ENCODE measurements at regions not wholly inside any gene's neighbourhood (a gene's known extent, or its start where the extent isn't known, plus 50 kb on each side); places are given as distances from the start of the nearest gene placed in this dataset.

GRCh38 chr3:120544361-120544760, 51.8 kb upstream of the NDUFB4 start:
- intact Hi-C loops (cut with micrococcal nuclease), result no loop called here
- DNase-seq (ENCODE audit: low spot score), result no peak
- Mint-ChIP-seq H3K27me3 (ENCODE audit: low read depth) (no peaks in the 10 kb centered on the region), H3K27ac (no peak overlapping the region), H3K4me3 (ENCODE audit: low read depth) (no peak overlapping the region), H3K9me3 (peaks cover 32% of the 10 kb centered on the region), H3K36me3 (ENCODE audit: low read depth) (no peaks in the 10 kb centered on the region), H3K4me1 (ENCODE audit: low read depth) (no peaks in the 10 kb centered on the region)

DNA sequence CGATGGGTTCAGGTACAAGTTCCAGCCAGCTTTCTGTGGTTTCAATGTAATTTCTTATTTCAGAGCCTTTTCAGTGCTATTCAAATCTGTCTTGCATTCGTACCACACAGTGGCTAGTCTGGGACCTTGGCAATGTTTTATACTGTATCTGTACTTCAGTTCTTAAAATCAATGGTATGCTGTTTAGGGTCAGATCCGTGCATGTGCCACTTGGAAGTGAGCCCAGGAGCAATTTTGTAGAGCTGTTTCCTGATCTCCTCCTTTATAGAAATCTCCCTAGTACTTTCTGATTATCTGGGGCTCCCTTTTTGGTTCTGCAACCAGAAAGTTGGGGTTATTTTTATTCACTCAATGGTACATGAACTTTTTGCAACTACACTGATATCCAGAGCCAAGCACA, 59.5 kb upstream of the NDUFB4 start:
- intact Hi-C loops (cut with micrococcal nuclease), result no loop called here
- no peak for DNase-seq (ENCODE audit: low spot score)
- Mint-ChIP-seq H3K36me3 (ENCODE audit: low read depth) (no peaks in the 10 kb centered on the region), H3K4me1 (ENCODE audit: low read depth) (no peaks in the 10 kb centered on the region), H3K9me3 (peaks cover 21% of the 10 kb centered on the region), H3K4me3 (ENCODE audit: low read depth) (no peak overlapping the region), H3K27ac (no peak overlapping the region), H3K27me3 (ENCODE audit: low read depth) (peaks cover 7% of the 10 kb centered on the region)

- H3K27ac Mint-ChIP-seq, result no peak overlapping the region
- H3K4me1 Mint-ChIP-seq (ENCODE audit: low read depth), result no peaks in the 10 kb centered on the region
- peaks cover 7% of the 10 kb centered on the region for H3K27me3 Mint-ChIP-seq (ENCODE audit: low read depth)
- DNase-seq (ENCODE audit: low spot score), result no peak
- no peak overlapping the region for H3K4me3 Mint-ChIP-seq (ENCODE audit: low read depth)
- H3K36me3 Mint-ChIP-seq (ENCODE audit: low read depth), result no peaks in the 10 kb centered on the region
- intact Hi-C loops (cut with micrococcal nuclease), result no loop called here
- no peaks in the 10 kb centered on the region for H3K9me3 Mint-ChIP-seq
These were observed 63.2 kb upstream of the NDUFB4 start for GRCh38 chr3:120532969-120533368.

- DNase-seq (ENCODE audit: low spot score), result no peak
- H3K27me3 Mint-ChIP-seq (ENCODE audit: low read depth), result peaks cover 4% of the 10 kb centered on the region
- no peaks in the 10 kb centered on the region for H3K9me3 Mint-ChIP-seq
- no peak overlapping the region for H3K27ac Mint-ChIP-seq
- no peak overlapping the region for H3K4me3 Mint-ChIP-seq (ENCODE audit: low read depth)
- intact Hi-C loops (cut with micrococcal nuclease), result no loop called here
- H3K36me3 Mint-ChIP-seq (ENCODE audit: low read depth), result no peaks in the 10 kb centered on the region
- peaks cover 5% of the 10 kb centered on the region for H3K4me1 Mint-ChIP-seq (ENCODE audit: low read depth)
These were observed 68.0 kb upstream of the NDUFB4 start for GRCh38 chr3:120528163-120528562.

DNA sequence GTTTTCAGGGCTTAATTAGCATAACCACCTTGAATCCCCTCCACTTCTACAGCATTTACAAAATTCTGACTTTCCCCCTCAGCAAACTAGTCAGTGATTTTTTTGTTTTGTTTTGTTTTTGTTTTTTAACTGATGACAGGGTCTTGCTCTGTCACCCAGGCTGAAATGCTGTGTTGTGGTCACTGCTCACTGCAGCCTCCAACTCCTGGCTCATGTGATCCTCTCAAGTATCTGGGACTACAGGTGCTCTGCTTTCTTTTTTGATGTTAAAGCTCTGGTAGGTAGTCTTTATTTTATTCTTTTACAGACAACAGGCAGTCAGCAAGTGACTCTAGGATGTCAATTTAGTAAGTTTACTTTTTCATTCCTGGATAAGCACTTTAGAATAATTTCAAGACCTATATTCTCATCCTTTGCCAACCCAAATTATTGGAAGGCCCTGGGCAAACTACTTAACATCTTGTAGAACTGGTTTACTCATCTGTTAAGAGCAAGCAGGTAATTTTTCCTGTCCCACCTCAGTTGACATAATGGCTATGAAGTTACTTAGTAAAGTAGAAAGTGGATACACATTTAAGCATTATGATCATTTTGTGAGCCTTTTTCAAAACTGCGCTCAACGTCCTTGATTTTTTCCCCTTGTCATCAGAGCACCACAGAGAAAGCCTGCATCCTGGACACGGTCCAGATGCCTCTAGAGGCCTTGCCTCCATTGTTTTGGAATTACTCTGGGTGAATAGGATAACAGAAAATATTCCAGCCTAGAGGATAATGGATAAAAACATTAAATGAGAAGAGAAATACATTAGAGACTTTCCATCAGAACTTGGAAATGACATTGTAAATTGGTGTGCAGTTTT, 69.9 kb upstream of the NDUFB4 start:
- Mint-ChIP-seq H3K36me3 (ENCODE audit: low read depth) (no peaks in the 10 kb centered on the region), H3K9me3 (no peaks in the 10 kb centered on the region), H3K4me1 (ENCODE audit: low read depth) (peaks cover 5% of the 10 kb centered on the region), H3K27ac (no peak overlapping the region), H3K4me3 (ENCODE audit: low read depth) (no peak overlapping the region), H3K27me3 (ENCODE audit: low read depth) (no peaks in the 10 kb centered on the region)
- intact Hi-C loops (cut with micrococcal nuclease), result no loop called here
- no peak for DNase-seq (ENCODE audit: low spot score)

- Mint-ChIP-seq H3K27ac (peak overlapping the region; percentile 9), H3K4me3 (ENCODE audit: low read depth) (no peak overlapping the region)
- intact Hi-C loops (cut with micrococcal nuclease), result no loop called here
These were observed 71.8 kb upstream of the NDUFB4 start for GRCh38 chr3:120524171-120524923.

DNA sequence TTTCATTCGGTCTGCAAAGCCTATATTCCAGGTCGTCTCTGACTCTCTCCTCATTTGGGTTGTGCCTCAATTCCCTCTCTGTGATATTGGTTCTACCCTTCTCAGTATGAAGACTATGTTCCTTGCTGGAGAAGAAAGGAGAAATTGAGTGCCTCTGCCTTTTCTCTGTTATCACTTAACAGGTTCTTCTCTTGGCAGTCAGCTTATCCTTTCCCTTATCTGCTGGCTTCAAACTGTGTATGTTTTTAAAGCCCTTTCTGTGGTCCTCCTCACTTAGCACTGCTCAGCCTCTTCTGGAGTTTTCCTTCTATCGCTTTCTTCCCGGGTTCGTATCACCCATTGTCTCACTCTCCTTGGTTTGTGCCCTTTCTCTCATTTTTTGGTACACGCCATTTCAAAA, 65.3 kb upstream of the FSTL1 start:
- DNase-seq (ENCODE audit: low spot score), result no peak
- intact Hi-C loops (cut with micrococcal nuclease), result no loop called here
- H3K27ac Mint-ChIP-seq, result no peak overlapping the region
- no peaks in the 10 kb centered on the region for H3K36me3 Mint-ChIP-seq (ENCODE audit: low read depth)
- H3K9me3 Mint-ChIP-seq, result no peaks in the 10 kb centered on the region
- H3K4me1 Mint-ChIP-seq (ENCODE audit: low read depth), result no peaks in the 10 kb centered on the region
- no peak overlapping the region for H3K4me3 Mint-ChIP-seq (ENCODE audit: low read depth)
- no peaks in the 10 kb centered on the region for H3K27me3 Mint-ChIP-seq (ENCODE audit: low read depth)

More at GRCh38 chr3:120524171-120524923, 71.8 kb upstream of the NDUFB4 start:
- Mint-ChIP-seq H3K9me3 (no peaks in the 10 kb centered on the region), H3K36me3 (ENCODE audit: low read depth) (no peaks in the 10 kb centered on the region), H3K27me3 (ENCODE audit: low read depth) (no peaks in the 10 kb centered on the region), H3K4me1 (ENCODE audit: low read depth) (peaks cover 5% of the 10 kb centered on the region)
- DNase-seq (ENCODE audit: low spot score), result no peak

DNA sequence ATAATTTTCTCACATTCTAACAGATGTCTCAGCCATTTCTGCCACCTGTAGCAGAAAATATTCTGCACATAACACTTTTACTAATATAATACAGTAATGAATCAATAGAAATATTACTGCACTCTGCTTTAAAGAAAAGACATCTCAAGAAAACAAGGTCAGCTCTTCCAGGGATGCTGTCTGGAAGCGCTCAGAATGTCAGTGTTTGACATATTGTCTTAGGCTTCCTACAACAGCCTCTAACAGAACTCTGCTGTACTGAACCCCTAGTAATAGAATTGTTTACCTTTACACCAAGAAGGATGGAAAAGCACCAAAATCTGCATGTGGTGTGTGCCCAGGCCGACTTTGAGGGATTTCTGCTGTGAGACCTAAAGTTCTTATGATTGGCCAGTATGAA, 61.9 kb upstream of the FSTL1 start:
- DNase-seq (ENCODE audit: low spot score), result no peak
- intact Hi-C loops (cut with micrococcal nuclease), result no loop called here
- Mint-ChIP-seq H3K27ac (no peak overlapping the region), H3K4me3 (ENCODE audit: low read depth) (no peak overlapping the region), H3K27me3 (ENCODE audit: low read depth) (no peaks in the 10 kb centered on the region), H3K36me3 (ENCODE audit: low read depth) (no peaks in the 10 kb centered on the region), H3K4me1 (ENCODE audit: low read depth) (no peaks in the 10 kb centered on the region), H3K9me3 (peaks cover 4% of the 10 kb centered on the region)

DNA sequence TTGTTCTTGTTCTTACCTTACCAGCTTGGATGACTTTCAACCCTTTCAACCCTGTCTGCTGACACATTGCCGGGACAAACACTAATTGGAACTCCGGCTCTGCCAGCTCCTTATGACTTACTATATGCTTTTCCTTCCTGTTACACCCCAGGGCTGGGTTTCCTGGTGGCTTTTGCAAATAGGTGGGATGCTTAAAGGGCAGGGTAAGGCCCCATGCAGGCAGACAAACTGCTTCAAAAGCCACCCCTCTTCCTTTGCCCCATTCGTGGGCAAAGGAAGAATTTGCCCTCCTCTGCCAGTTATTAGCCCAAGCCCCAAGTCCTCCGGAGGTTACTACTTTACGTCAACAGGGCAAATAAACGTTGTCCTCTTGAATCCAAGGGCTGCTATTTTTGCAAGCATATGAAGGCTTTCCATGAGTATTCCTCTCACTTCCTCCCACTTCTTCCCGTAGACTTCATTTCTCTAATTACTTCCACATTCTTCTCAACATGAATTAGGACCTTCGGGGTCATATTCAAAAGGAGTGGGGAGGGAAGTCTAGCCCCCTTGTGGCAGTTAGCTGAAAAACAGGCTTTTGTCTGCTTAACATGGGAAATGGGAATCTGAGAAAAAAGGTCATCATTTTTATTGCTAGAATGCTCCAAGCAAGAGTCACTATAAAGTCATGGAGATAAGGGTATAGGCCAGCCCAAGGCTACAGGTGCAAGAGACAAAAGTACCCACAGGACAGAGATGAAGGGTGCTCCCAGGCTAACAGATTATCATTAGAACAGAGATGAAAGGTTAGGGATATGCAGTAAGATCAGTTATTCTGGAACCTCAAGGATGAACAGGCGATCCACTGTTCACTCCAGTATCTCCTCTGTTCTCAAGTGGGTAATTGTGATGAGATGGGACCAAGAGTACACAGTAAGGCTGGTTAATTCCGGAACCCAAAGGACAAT, 56.3 kb upstream of the FSTL1 start:
- Mint-ChIP-seq H3K4me3 (ENCODE audit: low read depth) (no peak overlapping the region), H3K36me3 (ENCODE audit: low read depth) (no peaks in the 10 kb centered on the region), H3K9me3 (peaks cover 4% of the 10 kb centered on the region), H3K27me3 (ENCODE audit: low read depth) (peaks cover 1% of the 10 kb centered on the region), H3K4me1 (ENCODE audit: low read depth) (no peaks in the 10 kb centered on the region), H3K27ac (no peak overlapping the region)
- no peak for DNase-seq (ENCODE audit: low spot score)
- intact Hi-C loops (cut with micrococcal nuclease), result no loop called here

- Mint-ChIP-seq H3K4me1 (ENCODE audit: low read depth) (no peaks in the 10 kb centered on the region), H3K27ac (no peak overlapping the region), H3K36me3 (ENCODE audit: low read depth) (no peaks in the 10 kb centered on the region), H3K27me3 (ENCODE audit: low read depth) (peaks cover 2% of the 10 kb centered on the region), H3K9me3 (peaks cover 4% of the 10 kb centered on the region), H3K4me3 (ENCODE audit: low read depth) (no peak overlapping the region)
- no peak for DNase-seq (ENCODE audit: low spot score)
- intact Hi-C loops (cut with micrococcal nuclease), result no loop called here
These were observed 55.5 kb upstream of the FSTL1 start for GRCh38 chr3:120506076-120506827.

DNA sequence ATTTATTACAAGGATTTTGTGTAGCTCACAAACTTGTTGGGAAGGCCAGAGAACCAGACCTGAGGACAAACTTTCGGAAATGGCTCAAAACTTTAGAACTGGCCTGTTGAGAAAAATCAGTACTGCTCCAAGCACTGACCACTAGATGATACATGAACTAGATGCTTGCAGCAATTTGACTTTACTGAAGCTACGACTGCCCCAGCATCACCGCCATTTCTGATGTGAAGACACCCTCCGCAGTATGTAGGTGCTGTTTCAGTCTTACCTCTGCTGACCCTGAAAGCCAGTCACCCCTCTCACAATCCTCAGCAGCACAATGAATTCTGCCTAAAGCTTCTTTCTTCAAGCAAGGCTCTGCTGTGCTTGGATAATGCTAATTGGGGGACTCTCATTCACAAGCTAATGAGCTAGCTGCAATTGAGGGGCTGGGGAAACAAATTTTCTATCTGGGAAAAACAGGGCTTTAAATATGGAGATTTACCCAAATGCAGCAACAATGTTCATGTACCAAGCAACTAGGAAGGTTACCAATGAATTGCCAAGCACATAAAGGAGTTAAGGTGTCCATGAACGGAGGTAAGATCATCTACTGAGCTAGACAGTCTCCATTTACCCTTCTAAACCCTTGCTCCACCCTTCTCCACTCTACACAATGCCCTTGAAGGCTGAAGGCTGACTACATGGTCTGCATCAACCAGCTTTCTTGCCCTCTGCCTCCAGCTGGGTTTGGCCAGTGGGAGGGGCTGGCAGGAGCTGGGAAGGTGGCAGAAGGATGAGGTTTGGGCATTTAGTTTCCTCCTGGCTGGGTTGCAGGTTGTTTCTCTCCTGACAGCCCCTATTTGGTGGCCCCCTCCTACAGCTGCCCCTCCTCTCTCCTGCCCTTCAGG, 53.2 kb upstream of the FSTL1 start:
- H3K4me3 Mint-ChIP-seq (ENCODE audit: low read depth), result no peak overlapping the region
- no peaks in the 10 kb centered on the region for H3K4me1 Mint-ChIP-seq (ENCODE audit: low read depth)
- H3K9me3 Mint-ChIP-seq, result peaks cover under 1% of the 10 kb centered on the region
- intact Hi-C loops (cut with micrococcal nuclease), result no loop called here
- DNase-seq (ENCODE audit: low spot score), result no peak
- no peak overlapping the region for H3K27ac Mint-ChIP-seq
- H3K27me3 Mint-ChIP-seq (ENCODE audit: low read depth), result peaks cover 5% of the 10 kb centered on the region
- H3K36me3 Mint-ChIP-seq (ENCODE audit: low read depth), result no peaks in the 10 kb centered on the region
